Activated CD8-positive, alpha-beta memory T cell treated with anti-CD3 and anti-CD28 coated beads, Interleukin-2, amount 10 ng/mL, durations not matched to agents 7 days and 5 days (primary cell): ENCODE measurements at regions not wholly inside any gene's neighbourhood (a gene's known extent, or its start where the extent isn't known, plus 50 kb on each side); places are given as distances from the start of the nearest gene placed in this dataset.

ENCODE experiments used
- ATAC-seq: fragments of 150-1000 bp; cut with Tn5 transposase; one replicate; pipeline ENCODE4 v1.10.0; 2021; ENCODE audit warnings: moderate library complexity
- CTCF ChIA-PET: fragments of 350-600 bp; sonication (Branson Sonifier 250); formaldehyde crosslinking; loops from one replicate; lab custom pipeline; 2021; ENCODE audit warnings: antibody characterized with exemption; lab: Charles Lee
- DNase-seq: peaks from one replicate; pipeline ENCODE4 v3.0.0-alpha.2; 2020
- H3K27ac Mint-ChIP-seq: one replicate; pipeline ENCODE4 v1.8.0; 2021; ENCODE audit warnings: mild to moderate bottlenecking, mixed read lengths
- H3K27me3 Mint-ChIP-seq: one replicate; pipeline ENCODE4 v1.8.0; 2021; ENCODE audit warnings: mixed read lengths
- H3K36me3 Mint-ChIP-seq: one replicate; pipeline ENCODE4 v1.8.0; 2021; ENCODE audit warnings: mild to moderate bottlenecking, mixed read lengths
- H3K4me1 Mint-ChIP-seq: one replicate; pipeline ENCODE4 v1.8.0; 2021; ENCODE audit warnings: mixed read lengths
- H3K4me3 Mint-ChIP-seq: one replicate; pipeline ENCODE4 v1.8.0; 2021; ENCODE audit warnings: mild to moderate bottlenecking, moderate library complexity, mixed read lengths
- H3K9me3 Mint-ChIP-seq: one replicate; pipeline ENCODE4 v1.8.0; 2022; ENCODE audit warnings: low read depth, mixed read lengths

- H3K27me3 Mint-ChIP-seq: peaks cover 10% of the 10 kb centered on the region
- H3K9me3 Mint-ChIP-seq: no peaks in the 10 kb centered on the region
- H3K36me3 Mint-ChIP-seq: no peaks in the 10 kb centered on the region
- no peak for ATAC-seq
- H3K27ac Mint-ChIP-seq: no peak overlapping the region
- no peaks in the 10 kb centered on the region for H3K4me1 Mint-ChIP-seq
- DNase-seq: no peak
- CTCF ChIA-PET: no interaction called here
- no peak overlapping the region for H3K4me3 Mint-ChIP-seq
Observed at GRCh38 chr1:199403531-199404116, 623.9 kb upstream of the NR5A2 start.

GRCh38 chr1:199404191-199404590, 623.3 kb upstream of the NR5A2 start:
- Mint-ChIP-seq H3K4me3 (no peak overlapping the region), H3K4me1 (no peaks in the 10 kb centered on the region), H3K27me3 (peaks cover 10% of the 10 kb centered on the region), H3K9me3 (no peaks in the 10 kb centered on the region), H3K36me3 (no peaks in the 10 kb centered on the region), H3K27ac (no peak overlapping the region)
- no peak for ATAC-seq
- CTCF ChIA-PET: no interaction called here
- DNase-seq: no peak

- ATAC-seq (no peak), DNase-seq (no peak)
- H3K36me3 Mint-ChIP-seq: no peaks in the 10 kb centered on the region
- no peaks in the 10 kb centered on the region for H3K4me1 Mint-ChIP-seq
- no peak overlapping the region for H3K4me3 Mint-ChIP-seq
- no peaks in the 10 kb centered on the region for H3K9me3 Mint-ChIP-seq
- CTCF ChIA-PET: no interaction called here
- no peak overlapping the region for H3K27ac Mint-ChIP-seq
- peaks cover 10% of the 10 kb centered on the region for H3K27me3 Mint-ChIP-seq
Observed at GRCh38 chr1:199404976-199405375, 622.5 kb upstream of the NR5A2 start.

- no peaks in the 10 kb centered on the region for H3K9me3 Mint-ChIP-seq
- ATAC-seq: no peak
- CTCF ChIA-PET: no interaction called here
Observed at GRCh38 chr1:199405634-199406196, 621.8 kb upstream of the NR5A2 start.

GRCh38 chr1:199410462-199410861, 617.0 kb upstream of the NR5A2 start:
- no peak for DNase-seq
- CTCF ChIA-PET: no interaction called here
- no peaks in the 10 kb centered on the region for H3K9me3 Mint-ChIP-seq
- no peaks in the 10 kb centered on the region for H3K36me3 Mint-ChIP-seq
- H3K27me3 Mint-ChIP-seq: no peaks in the 10 kb centered on the region
- no peaks in the 10 kb centered on the region for H3K4me1 Mint-ChIP-seq
- no peak overlapping the region for H3K27ac Mint-ChIP-seq
- ATAC-seq: no peak
- no peak overlapping the region for H3K4me3 Mint-ChIP-seq

More at GRCh38 chr1:199405634-199406196, 621.8 kb upstream of the NR5A2 start:
- Mint-ChIP-seq H3K27ac (no peak overlapping the region), H3K27me3 (peaks cover 10% of the 10 kb centered on the region), H3K4me1 (no peaks in the 10 kb centered on the region), H3K36me3 (no peaks in the 10 kb centered on the region), H3K4me3 (no peak overlapping the region)
- no peak for DNase-seq

GRCh38 chr1:199411506-199411905, 616.0 kb upstream of the NR5A2 start:
- Mint-ChIP-seq H3K4me1 (no peaks in the 10 kb centered on the region), H3K27me3 (peaks cover 3% of the 10 kb centered on the region), H3K9me3 (peaks cover 3% of the 10 kb centered on the region), H3K4me3 (no peak overlapping the region), H3K36me3 (no peaks in the 10 kb centered on the region), H3K27ac (no peak overlapping the region)
- ATAC-seq (no peak), DNase-seq (no peak)
- CTCF ChIA-PET: no interaction called here

GRCh38 chr1:199422206-199422605, 605.3 kb upstream of the NR5A2 start:
- Mint-ChIP-seq H3K4me1 (no peaks in the 10 kb centered on the region), H3K4me3 (no peak overlapping the region), H3K9me3 (peaks cover 2% of the 10 kb centered on the region), H3K36me3 (no peaks in the 10 kb centered on the region), H3K27me3 (peaks cover 13% of the 10 kb centered on the region), H3K27ac (no peak overlapping the region)
- CTCF ChIA-PET: no interaction called here
- DNase-seq (no peak), ATAC-seq (no peak)

- no peaks in the 10 kb centered on the region for H3K9me3 Mint-ChIP-seq
- no peak overlapping the region for H3K27ac Mint-ChIP-seq
- H3K4me1 Mint-ChIP-seq: no peaks in the 10 kb centered on the region
- DNase-seq: no peak
- H3K4me3 Mint-ChIP-seq: no peak overlapping the region
- CTCF ChIA-PET: no interaction called here
- peaks cover 5% of the 10 kb centered on the region for H3K27me3 Mint-ChIP-seq
- no peaks in the 10 kb centered on the region for H3K36me3 Mint-ChIP-seq
- ATAC-seq: no peak
Observed at GRCh38 chr1:199447906-199448305, 579.6 kb upstream of the NR5A2 start.

GRCh38 chr1:199448646-199449045, 578.9 kb upstream of the NR5A2 start:
- no peak for DNase-seq
- Mint-ChIP-seq H3K4me3 (no peak overlapping the region), H3K27me3 (peaks cover 5% of the 10 kb centered on the region), H3K4me1 (no peaks in the 10 kb centered on the region), H3K27ac (no peak overlapping the region), H3K36me3 (no peaks in the 10 kb centered on the region), H3K9me3 (no peaks in the 10 kb centered on the region)
- ATAC-seq: no peak
- CTCF ChIA-PET: no interaction called here

- Mint-ChIP-seq H3K36me3 (no peaks in the 10 kb centered on the region), H3K9me3 (no peaks in the 10 kb centered on the region), H3K27ac (no peak overlapping the region), H3K27me3 (peaks cover 5% of the 10 kb centered on the region), H3K4me3 (no peak overlapping the region), H3K4me1 (no peaks in the 10 kb centered on the region)
- DNase-seq (no peak), ATAC-seq (no peak)
- CTCF ChIA-PET: no interaction called here
Observed at GRCh38 chr1:199449221-199449620, 578.3 kb upstream of the NR5A2 start.

- Mint-ChIP-seq H3K27me3 (peaks cover 1% of the 10 kb centered on the region), H3K27ac (no peak overlapping the region), H3K9me3 (no peaks in the 10 kb centered on the region), H3K36me3 (no peaks in the 10 kb centered on the region), H3K4me1 (no peaks in the 10 kb centered on the region), H3K4me3 (no peak overlapping the region)
- CTCF ChIA-PET: no interaction called here
- DNase-seq (no peak), ATAC-seq (no peak)
Observed at GRCh38 chr1:199449681-199450080, 577.8 kb upstream of the NR5A2 start.

GRCh38 chr1:199452627-199453026, 574.9 kb upstream of the NR5A2 start:
- H3K4me1 Mint-ChIP-seq: no peaks in the 10 kb centered on the region
- H3K27ac Mint-ChIP-seq: no peak overlapping the region
- ATAC-seq: no peak
- H3K4me3 Mint-ChIP-seq: no peak overlapping the region
- CTCF ChIA-PET: no interaction called here
- DNase-seq: no peak
- H3K9me3 Mint-ChIP-seq: no peaks in the 10 kb centered on the region
- H3K36me3 Mint-ChIP-seq: no peaks in the 10 kb centered on the region
- H3K27me3 Mint-ChIP-seq: no peaks in the 10 kb centered on the region

GRCh38 chr1:199453723-199454122, 573.8 kb upstream of the NR5A2 start:
- no peak for ATAC-seq
- DNase-seq: no peak
- Mint-ChIP-seq H3K27me3 (peaks cover under 1% of the 10 kb centered on the region), H3K27ac (no peak overlapping the region), H3K9me3 (no peaks in the 10 kb centered on the region), H3K36me3 (no peaks in the 10 kb centered on the region), H3K4me1 (no peaks in the 10 kb centered on the region), H3K4me3 (no peak overlapping the region)
- CTCF ChIA-PET: interaction anchor here (0.9 to 1.2 kb wide), 2 partner anchors 10 to 14 kb away, joined by 3 to 4 read pairs; no protein-coding TSS in a partner anchor

GRCh38 chr1:199460933-199461332, 566.6 kb upstream of the NR5A2 start:
- DNase-seq (no peak), ATAC-seq (no peak)
- CTCF ChIA-PET: no interaction called here
- Mint-ChIP-seq H3K27me3 (peaks cover 4% of the 10 kb centered on the region), H3K4me3 (no peak overlapping the region), H3K4me1 (no peaks in the 10 kb centered on the region), H3K27ac (no peak overlapping the region), H3K36me3 (no peaks in the 10 kb centered on the region), H3K9me3 (no peaks in the 10 kb centered on the region)
